Endothelial cell of umbilical vein (primary cell): ENCODE measurements at regions not wholly inside any gene's neighbourhood (a gene's known extent, or its start where the extent isn't known, plus 50 kb on each side); places are given as distances from the start of the nearest gene placed in this dataset.
"Not testable (repeated sequence)": the region's sequence is repeated elsewhere in the genome, so short reads cannot be mapped to it uniquely, and the experiment has no call there.

Experiments used
- BruUV-seq: library from RNA; stranded (reverse); fragments of 400-500 nt; replicated peaks from 2 replicates; lab custom pipeline; 2021; lab: Mats Ljungman, UMichigan
- CTCF ChIA-PET: fragments of 300-600, 350-600 bp; sonication (Branson Sonifier 250); formaldehyde crosslinking; loops from one replicate; lab custom pipeline; 2021; ENCODE audit warnings: antibody characterized with exemption, inconsistent platforms; lab: Charles Lee
- POLR2A ChIA-PET: fragments of 300-600, 350-600 bp; sonication (Branson Sonifier 250); formaldehyde crosslinking; loops from one replicate; lab custom pipeline; 2021; ENCODE audit warnings: antibody characterized with exemption, inconsistent platforms; lab: Charles Lee
- DNase-seq: peaks from one replicate; pipeline ENCODE4 v3.0.0-alpha.2; 2011; ENCODE audit warnings: low read depth, low spot score
- FAIRE-seq: peaks from 2 replicates; lab custom pipeline; 2011; peaks lifted over from hg19 to GRCh38; lab: Jason Lieb, UNC
- H2AFZ ChIP-seq: 2 replicates; pipeline ENCODE4 v1.6.0; 2012; ENCODE audit warnings: low read depth, low read length, control low read depth, inconsistent platforms
- H3K27ac ChIP-seq: 2 replicates; pipeline ENCODE4 v1.5.1; 2011; ENCODE audit warnings: low read depth, mild to moderate bottlenecking, control low read depth, low read length, moderate library complexity; ENCODE audit not compliant: insufficient read depth
- H3K27me3 ChIP-seq, 2 experiments: 2 replicates each; pipeline versions ENCODE4 v1.6.0 to v1.6.1; 2011; ENCODE audit warnings: low read length in 2 of 2, mixed read lengths in 1 of 2; ENCODE audit not compliant: control insufficient read depth in 2 of 2, insufficient read depth in 2 of 2
- H3K36me3 ChIP-seq, 2 experiments: 2 replicates in 1 of 2; 3 replicates in 1 of 2; pipeline ENCODE4 v1.5.1; 2011; ENCODE audit warnings: low read length in 2 of 2, mild to moderate bottlenecking in 1 of 2, moderate library complexity in 1 of 2; ENCODE audit not compliant: control insufficient read depth in 2 of 2, insufficient read depth in 2 of 2; ENCODE audit errors: extremely low read depth in 1 of 2
- H3K4me1 ChIP-seq: 3 replicates; pipeline ENCODE4 v1.5.1; 2011; ENCODE audit warnings: mild to moderate bottlenecking, low read length; ENCODE audit not compliant: control insufficient read depth, insufficient read depth; ENCODE audit errors: extremely low read depth
- H3K4me2 ChIP-seq: 2 replicates; pipeline ENCODE4 v1.6.1; 2011; ENCODE audit warnings: low read length, control low read depth, mixed read lengths; ENCODE audit not compliant: insufficient read depth
- H3K4me3 ChIP-seq, 3 experiments: fragments of 200-600 bp in 1 of 3; sonication (generic), shearing (Covaris generic) in 1 of 3; replicated peaks in 1 of 3; 2 replicates each; pipeline ENCODE4 v1.5.1; 2011 to 2016; ENCODE audit warnings: control low read depth in 3 of 3, low read length in 3 of 3, mild to moderate bottlenecking in 2 of 3, inconsistent platforms in 1 of 3, low read depth in 1 of 3, moderate library complexity in 1 of 3; ENCODE audit not compliant: insufficient read depth in 1 of 3
- H3K79me2 ChIP-seq: 2 replicates; pipeline ENCODE4 v1.6.0; 2012; ENCODE audit warnings: low read length, inconsistent platforms; ENCODE audit not compliant: control insufficient read depth, insufficient read depth
- H3K9ac ChIP-seq: replicated peaks from 2 replicates; pipeline ENCODE3; 2011; ENCODE audit warnings: low read length, control low read depth; ENCODE audit not compliant: insufficient read depth; ENCODE audit errors: extremely low read depth
- H3K9me1 ChIP-seq: replicated peaks from 3 replicates; pipeline ENCODE4 v1.6.0; 2011; ENCODE audit warnings: mild to moderate bottlenecking, low read length; ENCODE audit not compliant: control insufficient read depth, insufficient read depth; ENCODE audit errors: extremely low read depth
- H3K9me3 ChIP-seq: replicated peaks from 2 replicates; pipeline ENCODE4 v1.5.1; 2012; ENCODE audit warnings: low read length, inconsistent platforms; ENCODE audit not compliant: control insufficient read depth, insufficient read depth
- H4K20me1 ChIP-seq: replicated peaks from 2 replicates; pipeline ENCODE3; 2011; ENCODE audit warnings: mild to moderate bottlenecking, low read length; ENCODE audit not compliant: control insufficient read depth, insufficient read depth; ENCODE audit errors: extremely low read depth
- GATA2 ChIP-seq: IDR thresholded peaks from 2 replicates; pipeline ENCODE4 v1.7.0; 2011; ENCODE audit warnings: low read depth, mild to moderate bottlenecking, moderate library complexity, mixed read lengths, low read length; ENCODE audit not compliant: insufficient read length, insufficient read depth
- JUN ChIP-seq: IDR thresholded peaks from 2 replicates; pipeline ENCODE4 v1.6.1; 2011; ENCODE audit warnings: borderline replicate concordance, low read depth; ENCODE audit not compliant: insufficient read length, insufficient read depth
- dilution Hi-C: fragments of 300-500 bp; cut with MboI; formaldehyde crosslinking; loops from one replicate; pipeline ENCODE4 v1.15.0; 2019; ENCODE audit warnings: low sequenced_read_pairs; ENCODE audit not compliant: extremely low pct_ligation_motif_present
- intact Hi-C: fragments of 100-400 bp; cut with micrococcal nuclease; formaldehyde crosslinking; loops from one replicate; pipeline ENCODE4 v1.10.0; 2022

DNA sequence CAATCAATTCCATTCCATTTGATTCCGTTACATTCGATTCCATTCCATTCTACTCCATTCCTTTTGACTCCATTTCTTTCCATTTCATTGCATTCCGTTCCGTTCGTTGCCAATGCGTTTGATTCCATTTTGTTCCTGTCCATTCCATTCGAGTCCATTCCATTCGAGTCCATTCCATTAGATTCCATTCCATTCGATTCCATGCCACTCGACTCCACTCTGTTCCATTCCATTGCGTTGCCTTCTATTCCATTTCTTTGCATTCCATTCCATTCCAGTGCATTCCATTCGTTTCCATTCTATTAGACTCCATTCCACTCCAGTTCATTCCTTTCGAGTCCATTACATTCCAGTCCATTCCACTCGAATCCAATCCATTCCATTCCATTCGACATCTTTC lies 2587.5 kb upstream of the TPTE start:
- TF ChIP-seq GATA2: no peak
- no peak for TF ChIP-seq JUN

DNA sequence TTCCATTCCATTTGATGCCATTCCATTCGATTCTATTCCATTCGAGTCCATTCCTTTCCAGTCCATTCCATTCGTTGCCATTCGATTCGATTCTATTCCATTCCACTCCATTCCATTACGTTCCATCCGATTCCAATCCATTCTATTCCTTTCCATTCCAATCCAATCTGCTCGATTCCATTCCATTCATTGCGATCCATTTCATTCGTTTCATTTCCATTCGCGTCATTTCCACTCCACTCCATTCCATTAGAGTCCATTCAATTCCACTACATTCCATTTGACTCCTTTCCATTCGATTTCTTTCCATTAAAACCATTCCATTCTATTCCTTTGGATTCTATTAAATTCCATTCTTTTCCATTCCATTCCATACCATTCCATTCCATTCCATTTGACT lies 2584.1 kb upstream of the TPTE start:
- H3K9ac ChIP-seq, intact Hi-C loops, H3K27ac ChIP-seq, H3K79me2 ChIP-seq, H3K4me1 ChIP-seq, H3K4me2 ChIP-seq, BruUV-seq, H3K36me3 ChIP-seq, H3K27me3 ChIP-seq, POLR2A ChIA-PET, DNase-seq, H3K4me3 ChIP-seq, FAIRE-seq, CTCF ChIA-PET, H3K9me1 ChIP-seq, dilution Hi-C loops, H2AFZ ChIP-seq, H4K20me1 ChIP-seq: not testable (repeated sequence)
- H3K9me3 ChIP-seq: peaks cover 80% of the 10 kb centered on the region

More for the DNA sequence above, 2587.5 kb upstream of the TPTE start:
- ChIA-PET POLR2A (no interaction called here), CTCF (no interaction called here)
- no peak overlapping the region for H3K27ac ChIP-seq
- intact Hi-C loops (no loop called here), dilution Hi-C loops (no loop called here)
- H3K4me3 ChIP-seq: no peak overlapping the region
- no TSS peak for BruUV-seq
- DNase-seq (no peak), FAIRE-seq (no peak)
- H3K9me1 ChIP-seq: no peaks in the 10 kb centered on the region
- H3K27me3 ChIP-seq: no peaks in the 10 kb centered on the region
- no peaks in the 10 kb centered on the region for H3K4me1 ChIP-seq
- no peak overlapping the region for H2AFZ ChIP-seq
- H4K20me1 ChIP-seq: no peaks in the 10 kb centered on the region
- no peaks in the 10 kb centered on the region for H3K79me2 ChIP-seq
- H3K9ac ChIP-seq: no peak overlapping the region
- H3K9me3 ChIP-seq: peaks cover 78% of the 10 kb centered on the region
- H3K4me2 ChIP-seq: no peak overlapping the region
- no peaks in the 10 kb centered on the region for H3K36me3 ChIP-seq

DNA sequence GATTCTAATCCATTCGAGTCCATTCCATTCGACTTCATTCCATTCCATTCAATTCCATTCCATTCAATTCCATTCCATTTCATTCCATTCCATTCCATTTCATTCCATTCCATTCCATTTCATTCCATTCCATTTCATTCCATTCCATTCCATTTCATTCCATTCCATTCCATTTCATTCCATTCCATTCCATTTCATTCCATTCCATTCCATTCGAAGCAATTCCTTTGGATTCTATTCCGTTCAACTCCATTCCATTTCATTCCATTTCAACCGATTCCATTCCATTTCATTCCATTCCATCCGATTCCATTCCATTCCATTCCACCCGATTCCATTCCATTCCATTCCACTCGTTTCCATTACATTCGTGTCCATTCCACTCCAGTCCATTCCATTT lies 2583.2 kb upstream of the TPTE start:
- H3K4me2 ChIP-seq, H3K27me3 ChIP-seq, POLR2A ChIA-PET, FAIRE-seq, H3K4me1 ChIP-seq, H3K79me2 ChIP-seq, BruUV-seq, H3K4me3 ChIP-seq, H3K9me1 ChIP-seq, H3K27ac ChIP-seq, dilution Hi-C loops, intact Hi-C loops, H3K36me3 ChIP-seq, H2AFZ ChIP-seq, H4K20me1 ChIP-seq, DNase-seq, CTCF ChIA-PET, H3K9ac ChIP-seq: not testable (repeated sequence)
- peaks cover 82% of the 10 kb centered on the region for H3K9me3 ChIP-seq

DNA sequence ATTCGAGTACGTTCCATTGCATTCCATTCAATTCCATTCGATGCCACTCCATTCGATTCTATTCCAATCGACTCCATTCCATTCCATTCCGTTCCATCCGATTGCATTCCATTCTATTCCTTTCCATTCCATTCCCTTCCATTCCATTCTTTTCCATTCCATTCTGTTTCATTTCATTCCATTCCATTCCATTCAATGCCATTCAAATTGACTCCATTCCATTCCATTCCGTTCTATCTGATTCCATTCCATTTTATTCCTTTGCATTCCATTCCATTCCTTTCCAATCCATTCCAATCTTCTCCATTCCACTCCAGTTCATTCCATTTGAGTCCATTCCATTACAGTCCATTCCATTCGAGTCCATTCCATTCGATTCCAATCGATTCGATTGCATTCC lies 2580.0 kb upstream of the TPTE start:
- H3K4me3 ChIP-seq, H3K9me1 ChIP-seq, DNase-seq, H4K20me1 ChIP-seq, POLR2A ChIA-PET, BruUV-seq, H3K79me2 ChIP-seq, CTCF ChIA-PET, H3K36me3 ChIP-seq, FAIRE-seq, dilution Hi-C loops, intact Hi-C loops, H2AFZ ChIP-seq, H3K4me2 ChIP-seq, H3K27ac ChIP-seq, H3K9ac ChIP-seq, H3K27me3 ChIP-seq, H3K4me1 ChIP-seq: not testable (repeated sequence)
- peaks cover 78% of the 10 kb centered on the region for H3K9me3 ChIP-seq
